Esophagus squamous epithelium (tissue), 5 donors: ENCODE measurements at regions not wholly inside any gene's neighbourhood (a gene's known extent, or its start where the extent isn't known, plus 50 kb on each side); places are given as distances from the start of the nearest gene placed in this dataset.

Source experiments
- DNase-seq: peaks from one replicate; lab custom pipeline; 2025; lab: John Stamatoyannopoulos, UW
- H3K27ac ChIP-seq, 4 donors: fragments of 200-600 bp; sonication (generic); one replicate each; pipeline ENCODE4 v1.5.1; 2016 to 2019; ENCODE audit warnings: mild to moderate bottlenecking in 1 of 4
- H3K27me3 ChIP-seq, 4 donors: fragments of 200-600 bp; sonication (generic); 1 replicate in 3 of 4; 2 replicates in 1 of 4; pipeline versions ENCODE4 v1.5.1 to v1.6.0; 2017 to 2021; ENCODE audit warnings: antibody characterized with exemption in 1 of 4
- H3K36me3 ChIP-seq, 3 donors: fragments of 200-600 bp; sonication (generic); one replicate each; pipeline ENCODE4 v1.5.1; 2016 to 2019
- H3K4me1 ChIP-seq, 3 donors: fragments of 200-600 bp; sonication (generic); one replicate each; pipeline ENCODE4 v1.5.1; 2017 to 2019
- H3K4me3 ChIP-seq, 4 donors: fragments of 200-600 bp; sonication (generic); 1 replicate in 3 of 4; 2 replicates in 1 of 4; pipeline ENCODE4 v1.5.1; 2016 to 2019; ENCODE audit warnings: mild to moderate bottlenecking in 2 of 4, moderate library complexity in 1 of 4
- H3K9me3 ChIP-seq, 3 donors: fragments of 200-600 bp; sonication (generic); one replicate each; pipeline ENCODE4 v1.5.1; 2016 to 2019
- POLR2A ChIP-seq, 4 donors: fragments of 450-650 bp; IDR thresholded peaks; one replicate each; pipeline ENCODE4 v1.6.1; 2017; ENCODE audit warnings: antibody characterized with exemption in 4 of 4, mild to moderate bottlenecking in 4 of 4, moderate library complexity in 3 of 4
- WGBS, 2 donors: methylation state at CpG; one replicate each; pipeline ENCODE4 v1.1.5; 2018; 5-methylcytosine and 5-hydroxymethylcytosine counted together
- intact Hi-C: fragments of 100-400 bp; cut with DNase I; formaldehyde crosslinking; loops from one replicate; pipeline ENCODE4 v1.15.0; 2022
- TF ChIP-seq, protein P1 (sequence below), 6 experiments: fragments of 450-650 bp in 4 of 6; fragments of 200-600 bp in 2 of 6; sonication (generic) in 2 of 6; IDR thresholded peaks; one replicate each; pipeline ENCODE4 v1.5.1; 2016 to 2019; ENCODE audit warnings: antibody characterized with exemption in 6 of 6, mild to moderate bottlenecking in 4 of 6, moderate library complexity in 4 of 6
- donor health status: DM: yes; HTN: yes; CAD: no.

DNA sequence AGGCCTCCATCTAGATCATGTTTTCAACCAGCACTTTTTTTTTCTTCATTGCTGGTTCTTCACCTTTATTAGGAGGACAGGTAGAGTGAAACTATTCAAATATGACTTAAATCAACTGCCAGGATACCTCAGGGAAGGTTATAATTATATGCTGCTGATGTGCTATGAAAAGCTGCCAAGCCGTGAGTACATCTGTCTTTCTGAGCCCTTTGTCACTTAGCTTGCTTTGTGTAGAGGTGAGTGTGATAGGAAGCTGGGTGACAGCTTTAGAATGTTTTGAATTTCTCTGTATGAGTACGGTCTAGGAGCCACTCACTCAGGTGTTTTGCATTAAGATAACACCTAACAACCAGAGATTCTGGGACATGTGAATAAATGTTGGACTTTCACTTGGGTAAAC, 365.2 kb downstream of the OTUD1 start:
- 26 to 34% methylated on average over 2 of the region's 2 CpGs for WGBS, 2 donors
- H3K27ac ChIP-seq, result no peak overlapping the region
- H3K4me3 ChIP-seq, result no peak overlapping the region
- H3K27me3 ChIP-seq, result no peaks in the 10 kb centered on the region
- no peaks in the 10 kb centered on the region for H3K9me3 ChIP-seq
- no peaks in the 10 kb centered on the region for H3K36me3 ChIP-seq
- no peak for DNase-seq
- no peaks in the 10 kb centered on the region for H3K4me1 ChIP-seq
- intact Hi-C loops, result no loop called here
- TF ChIP-seq, protein P1, sequence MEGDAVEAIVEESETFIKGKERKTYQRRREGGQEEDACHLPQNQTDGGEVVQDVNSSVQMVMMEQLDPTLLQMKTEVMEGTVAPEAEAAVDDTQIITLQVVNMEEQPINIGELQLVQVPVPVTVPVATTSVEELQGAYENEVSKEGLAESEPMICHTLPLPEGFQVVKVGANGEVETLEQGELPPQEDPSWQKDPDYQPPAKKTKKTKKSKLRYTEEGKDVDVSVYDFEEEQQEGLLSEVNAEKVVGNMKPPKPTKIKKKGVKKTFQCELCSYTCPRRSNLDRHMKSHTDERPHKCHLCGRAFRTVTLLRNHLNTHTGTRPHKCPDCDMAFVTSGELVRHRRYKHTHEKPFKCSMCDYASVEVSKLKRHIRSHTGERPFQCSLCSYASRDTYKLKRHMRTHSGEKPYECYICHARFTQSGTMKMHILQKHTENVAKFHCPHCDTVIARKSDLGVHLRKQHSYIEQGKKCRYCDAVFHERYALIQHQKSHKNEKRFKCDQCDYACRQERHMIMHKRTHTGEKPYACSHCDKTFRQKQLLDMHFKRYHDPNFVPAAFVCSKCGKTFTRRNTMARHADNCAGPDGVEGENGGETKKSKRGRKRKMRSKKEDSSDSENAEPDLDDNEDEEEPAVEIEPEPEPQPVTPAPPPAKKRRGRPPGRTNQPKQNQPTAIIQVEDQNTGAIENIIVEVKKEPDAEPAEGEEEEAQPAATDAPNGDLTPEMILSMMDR (IDR thresholded peaks at IDR 0.05), result no peak
- TF ChIP-seq POLR2A (IDR thresholded peaks at IDR 0.05), result no peak

DNA sequence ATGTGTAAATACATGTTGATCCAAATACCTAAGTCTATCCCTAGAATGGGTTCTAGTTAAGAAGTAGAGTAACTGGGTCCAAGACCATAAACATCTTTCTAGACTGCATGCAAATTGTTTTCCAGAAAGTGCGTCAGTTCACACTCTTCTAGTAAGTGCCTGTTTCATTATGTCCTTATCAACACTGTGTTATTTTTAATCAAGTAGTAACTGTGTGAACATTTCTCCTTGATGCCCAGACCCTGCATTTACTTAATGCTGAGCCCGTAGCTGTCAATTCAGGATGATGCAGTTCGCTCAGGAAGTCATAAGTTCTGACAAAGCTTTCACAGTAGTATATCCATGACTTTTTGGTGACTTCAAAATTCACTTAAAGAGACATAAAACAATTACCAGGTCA, 374.8 kb downstream of the OTUD1 start:
- H3K27me3 ChIP-seq, result no peaks in the 10 kb centered on the region
- no peaks in the 10 kb centered on the region for H3K4me1 ChIP-seq
- 55 to 67% methylated on average over 3 of the region's 3 CpGs for WGBS, 2 donors
- no peak overlapping the region for H3K4me3 ChIP-seq
- DNase-seq, result no peak
- H3K36me3 ChIP-seq, result no peaks in the 10 kb centered on the region
- no peaks in the 10 kb centered on the region for H3K9me3 ChIP-seq
- no peak for TF ChIP-seq POLR2A (IDR thresholded peaks at IDR 0.05)
- TF ChIP-seq, protein P1 (IDR thresholded peaks at IDR 0.05), result no peak
- no peak overlapping the region for H3K27ac ChIP-seq
- intact Hi-C loops, result no loop called here

DNA sequence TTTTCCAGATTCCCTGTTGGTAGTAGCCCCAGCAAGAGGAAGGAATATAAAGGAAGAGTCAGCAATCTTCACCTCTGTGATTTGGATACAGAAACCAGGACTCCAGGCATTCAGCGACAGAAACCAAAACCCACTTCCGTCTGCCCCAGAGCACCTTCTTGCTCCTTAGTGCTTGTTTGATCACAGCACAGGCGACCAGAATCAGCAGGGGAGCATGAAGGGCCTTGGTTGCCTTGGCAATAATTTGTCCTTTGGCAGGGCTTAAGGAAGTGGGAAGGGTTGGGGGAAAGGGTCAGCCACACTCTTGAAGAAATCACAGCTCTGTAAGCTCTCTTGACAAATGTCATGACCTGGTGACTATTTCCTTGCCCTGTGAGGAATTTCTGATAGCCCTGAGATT, 379.6 kb downstream of the OTUD1 start:
- intact Hi-C loops, result no loop called here
- no peaks in the 10 kb centered on the region for H3K9me3 ChIP-seq
- 31 to 81% methylated on average over 2 to 3 of the region's 3 CpGs for WGBS, 2 donors
- H3K36me3 ChIP-seq, result no peaks in the 10 kb centered on the region
- no peaks in the 10 kb centered on the region for H3K27me3 ChIP-seq
- TF ChIP-seq, protein P1 (IDR thresholded peaks at IDR 0.05), result no peak
- no peaks in the 10 kb centered on the region for H3K4me1 ChIP-seq
- no peak for DNase-seq
- no peak overlapping the region for H3K4me3 ChIP-seq
- H3K27ac ChIP-seq, result no peak overlapping the region

DNA sequence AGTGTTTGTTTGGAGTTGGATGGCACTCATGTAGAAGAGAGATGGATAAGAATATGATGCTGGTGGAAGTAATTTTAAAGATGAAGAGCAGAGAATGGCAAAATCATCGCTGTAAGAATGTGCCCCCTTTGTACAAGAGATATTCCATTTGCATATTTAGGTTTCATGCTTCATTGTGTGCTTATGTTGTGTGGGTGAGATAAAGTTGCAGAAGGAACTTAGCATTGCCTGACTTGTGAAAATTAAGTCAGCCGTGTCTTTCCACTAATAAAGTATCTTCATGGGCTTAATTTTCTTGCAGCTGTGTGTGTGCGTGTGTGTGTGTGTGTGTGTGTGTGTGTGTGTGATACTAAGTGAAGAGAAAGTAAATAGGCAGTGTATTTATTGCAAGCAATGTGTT, 381.9 kb downstream of the OTUD1 start:
- H3K9me3 ChIP-seq, result no peaks in the 10 kb centered on the region
- no peaks in the 10 kb centered on the region for H3K27me3 ChIP-seq
- no peaks in the 10 kb centered on the region for H3K4me1 ChIP-seq
- 78 to 86% methylated on average over 3 of the region's 3 CpGs for WGBS, 2 donors
- no peak for TF ChIP-seq POLR2A (IDR thresholded peaks at IDR 0.05)
- no peak overlapping the region for H3K4me3 ChIP-seq
- no peaks in the 10 kb centered on the region for H3K36me3 ChIP-seq
- intact Hi-C loops, result no loop called here
- H3K27ac ChIP-seq, result no peak overlapping the region
- DNase-seq, result no peak

DNA sequence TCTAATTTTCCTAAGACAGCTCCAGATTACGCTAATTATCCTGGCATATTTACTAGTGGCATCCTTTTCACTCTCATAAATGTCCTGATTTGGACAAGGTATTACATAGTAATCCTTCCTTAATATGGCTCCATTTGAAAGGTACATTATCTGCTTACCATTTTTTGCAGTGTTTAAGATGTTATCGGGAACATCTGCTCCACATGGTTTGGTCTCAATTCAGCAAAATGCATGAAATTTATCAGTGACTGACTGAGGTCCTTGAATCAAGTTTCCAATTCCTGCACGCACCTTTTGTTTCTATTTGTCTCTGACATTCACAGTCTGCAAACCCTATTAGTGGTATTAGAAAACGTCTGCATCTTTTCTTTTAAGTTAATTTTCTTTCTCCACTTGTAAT, 384.1 kb upstream of the KIAA1217 start:
- H3K27ac ChIP-seq, result no peak overlapping the region
- H3K27me3 ChIP-seq, result peaks cover 0 to 10% (median 0%) of the 10 kb centered on the region in 4 donors
- TF ChIP-seq POLR2A (IDR thresholded peaks at IDR 0.05), result no peak
- TF ChIP-seq, protein P1 (IDR thresholded peaks at IDR 0.05), result no peak
- 67 to 74% methylated on average over 4 of the region's 4 CpGs for WGBS, 2 donors
- H3K9me3 ChIP-seq, result no peaks in the 10 kb centered on the region
- intact Hi-C loops, result no loop called here
- H3K4me1 ChIP-seq, result no peaks in the 10 kb centered on the region
- no peak overlapping the region for H3K4me3 ChIP-seq
- no peak for DNase-seq
- no peaks in the 10 kb centered on the region for H3K36me3 ChIP-seq

DNA sequence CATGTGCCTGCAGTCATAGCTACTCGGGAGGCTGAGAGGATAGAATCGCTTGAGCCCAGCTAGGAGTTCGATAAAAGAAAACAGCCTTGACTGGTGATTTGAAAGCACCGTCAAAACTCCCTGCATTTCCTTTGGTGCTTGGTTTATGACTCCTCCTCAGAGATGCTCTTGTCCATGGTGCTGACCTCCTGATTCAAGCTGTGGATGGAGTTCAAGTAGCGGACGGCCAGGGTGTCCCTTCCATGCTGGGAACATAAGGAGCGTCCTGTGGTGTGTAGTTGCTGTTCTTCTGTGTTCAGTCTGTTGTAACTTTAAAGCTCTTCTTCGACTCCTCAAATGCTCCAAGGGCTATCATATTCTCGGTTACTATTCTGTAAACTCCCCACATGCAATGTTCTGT, 382.5 kb upstream of the KIAA1217 start:
- TF ChIP-seq POLR2A (IDR thresholded peaks at IDR 0.05), result no peak
- TF ChIP-seq, protein P1 (IDR thresholded peaks at IDR 0.05), result no peak
- DNase-seq, result no peak
- WGBS, 2 donors, result 37 to 44% methylated on average over 9 of the region's 9 CpGs
- Histone ChIP-seq H3K27ac (no peak overlapping the region), H3K9me3 (no peaks in the 10 kb centered on the region), H3K4me3 (no peak overlapping the region), H3K36me3 (no peaks in the 10 kb centered on the region), H3K27me3 (peaks cover 0 to 10% (median 0%) of the 10 kb centered on the region in 4 donors), H3K4me1 (no peaks in the 10 kb centered on the region)
- intact Hi-C loops, result no loop called here
